ENCODE measurements at regions not wholly inside any gene's neighbourhood (a gene's known extent, or its start where the extent isn't known, plus 50 kb on each side); places are given as distances from the start of the nearest gene placed in this dataset.

DNA sequence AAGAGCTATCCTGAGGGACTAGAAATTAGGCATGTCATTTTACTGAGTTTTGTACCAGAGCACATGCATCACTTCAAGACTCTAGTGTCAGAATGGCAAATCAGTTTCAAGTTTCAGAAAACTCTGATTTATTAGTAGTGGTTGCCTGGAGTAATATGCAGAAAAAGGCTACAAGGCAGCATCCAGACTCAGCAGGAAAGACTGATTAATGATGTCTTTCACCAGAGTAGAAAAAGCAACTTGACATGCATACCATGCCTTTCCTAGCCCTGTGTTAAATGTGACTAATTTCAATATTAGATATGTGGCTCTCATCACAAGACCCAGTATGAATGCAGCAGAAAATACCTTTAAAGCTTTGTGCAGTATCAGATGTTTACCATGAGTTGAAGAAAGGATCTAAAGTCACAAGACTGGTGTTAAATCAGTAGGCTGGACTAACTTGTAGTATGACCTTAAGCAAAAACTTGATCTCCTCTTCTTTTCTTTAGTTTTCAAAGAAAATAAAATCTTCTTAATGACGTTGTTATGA is 1251.2 kb upstream of the C9orf72 start:
- TF ChIP-seq, protein P1, sequence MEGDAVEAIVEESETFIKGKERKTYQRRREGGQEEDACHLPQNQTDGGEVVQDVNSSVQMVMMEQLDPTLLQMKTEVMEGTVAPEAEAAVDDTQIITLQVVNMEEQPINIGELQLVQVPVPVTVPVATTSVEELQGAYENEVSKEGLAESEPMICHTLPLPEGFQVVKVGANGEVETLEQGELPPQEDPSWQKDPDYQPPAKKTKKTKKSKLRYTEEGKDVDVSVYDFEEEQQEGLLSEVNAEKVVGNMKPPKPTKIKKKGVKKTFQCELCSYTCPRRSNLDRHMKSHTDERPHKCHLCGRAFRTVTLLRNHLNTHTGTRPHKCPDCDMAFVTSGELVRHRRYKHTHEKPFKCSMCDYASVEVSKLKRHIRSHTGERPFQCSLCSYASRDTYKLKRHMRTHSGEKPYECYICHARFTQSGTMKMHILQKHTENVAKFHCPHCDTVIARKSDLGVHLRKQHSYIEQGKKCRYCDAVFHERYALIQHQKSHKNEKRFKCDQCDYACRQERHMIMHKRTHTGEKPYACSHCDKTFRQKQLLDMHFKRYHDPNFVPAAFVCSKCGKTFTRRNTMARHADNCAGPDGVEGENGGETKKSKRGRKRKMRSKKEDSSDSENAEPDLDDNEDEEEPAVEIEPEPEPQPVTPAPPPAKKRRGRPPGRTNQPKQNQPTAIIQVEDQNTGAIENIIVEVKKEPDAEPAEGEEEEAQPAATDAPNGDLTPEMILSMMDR (IDR thresholded peaks at IDR 0.05; ENCODE audit: borderline replicate concordance, insufficient read depth, low read depth, low read length): no peak

DNA sequence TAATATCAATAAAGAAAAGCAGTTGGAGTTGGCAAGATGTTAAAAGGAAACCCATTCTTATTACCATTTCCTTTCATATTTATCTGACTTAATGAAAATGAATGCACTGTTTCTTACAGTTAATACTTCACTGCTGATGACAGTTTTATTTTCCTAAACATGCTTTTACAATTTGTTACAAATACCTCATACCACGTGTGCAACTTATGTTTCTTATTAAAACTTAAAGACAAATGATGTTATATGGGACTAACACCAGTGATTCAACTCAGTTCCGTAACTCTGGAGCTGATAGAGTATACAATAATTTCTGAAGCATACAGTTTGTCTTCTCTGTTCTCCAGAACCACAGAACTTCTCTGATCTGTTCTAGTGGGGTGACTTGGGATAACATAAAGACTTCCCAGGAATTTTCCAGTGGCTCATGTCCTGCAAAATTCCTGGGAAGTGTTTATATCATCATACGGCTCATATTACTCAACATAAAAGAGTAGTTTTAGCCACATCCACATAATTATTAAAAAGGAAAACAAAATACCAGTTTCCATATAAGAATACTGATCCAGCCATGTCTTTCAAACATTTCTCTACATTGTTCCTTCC is 1259.0 kb upstream of the C9orf72 start:
- H3K4me3 ChIP-seq (ENCODE audit: low read depth, low read length): no peak overlapping the region
- TF ChIP-seq, protein P1 (IDR thresholded peaks at IDR 0.05; ENCODE audit: borderline replicate concordance, insufficient read depth, low read depth, low read length): no peak

More for the DNA sequence above, 1251.2 kb upstream of the C9orf72 start:
- no peak overlapping the region for H3K4me3 ChIP-seq (ENCODE audit: low read depth, low read length)

DNA sequence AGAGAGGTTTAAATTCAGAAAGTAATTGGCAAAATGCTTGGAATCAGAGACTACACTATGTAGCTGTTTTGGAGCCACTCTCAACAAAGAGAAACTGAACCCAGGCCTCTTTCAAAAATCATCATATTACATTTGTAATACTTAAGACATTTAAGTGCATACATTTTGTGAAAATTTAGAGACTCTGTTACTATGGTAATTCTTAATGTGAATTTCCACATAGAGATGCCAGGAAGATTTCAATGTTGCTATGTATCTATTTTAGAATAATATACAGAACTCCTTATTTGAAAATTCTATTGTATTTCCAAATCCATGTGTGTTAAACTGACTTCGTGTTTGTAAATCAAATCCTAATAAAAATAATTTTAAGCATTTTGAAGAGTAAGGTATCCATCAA is 1260.9 kb upstream of the C9orf72 start:
- TF ChIP-seq, protein P1 (IDR thresholded peaks at IDR 0.05; ENCODE audit: borderline replicate concordance, insufficient read depth, low read depth, low read length): no peak
- no peak overlapping the region for H3K4me3 ChIP-seq (ENCODE audit: low read depth, low read length)

DNA sequence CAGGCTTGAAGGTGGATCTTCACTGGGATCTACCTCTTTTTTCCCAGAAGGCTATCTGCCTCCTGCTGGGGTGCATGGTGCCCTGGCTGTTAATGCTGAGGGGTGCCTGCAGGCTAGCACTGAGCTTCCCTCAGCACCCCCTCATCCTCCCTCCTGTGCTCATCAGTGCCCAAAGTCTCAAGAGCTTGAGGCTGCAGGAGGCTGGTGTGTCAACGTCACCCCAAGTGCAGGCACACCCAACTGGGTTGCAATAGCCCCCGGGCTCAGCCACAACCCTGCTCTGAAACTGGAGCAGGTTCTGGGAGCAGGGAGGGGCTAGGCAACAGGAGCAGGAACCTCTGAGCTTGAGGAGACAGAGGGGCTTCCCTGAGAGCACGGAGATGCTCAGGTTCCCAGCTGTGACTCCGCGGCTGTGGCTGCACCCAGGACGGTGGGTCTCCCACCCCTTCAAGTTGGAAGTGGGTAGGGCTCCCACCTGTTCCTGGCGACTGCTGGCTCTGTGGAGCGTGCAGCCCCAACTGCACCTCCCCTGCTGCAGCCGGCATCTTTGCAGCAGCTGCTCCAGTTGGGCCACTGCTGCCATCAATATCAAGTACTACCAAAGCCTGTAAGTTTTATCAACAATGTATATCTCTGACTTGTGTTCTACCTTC is 1266.6 kb upstream of the C9orf72 start:
- no peak overlapping the region for H3K4me3 ChIP-seq (ENCODE audit: low read depth, low read length)
- TF ChIP-seq, protein P1 (IDR thresholded peaks at IDR 0.05; ENCODE audit: borderline replicate concordance, insufficient read depth, low read depth, low read length): no peak

DNA sequence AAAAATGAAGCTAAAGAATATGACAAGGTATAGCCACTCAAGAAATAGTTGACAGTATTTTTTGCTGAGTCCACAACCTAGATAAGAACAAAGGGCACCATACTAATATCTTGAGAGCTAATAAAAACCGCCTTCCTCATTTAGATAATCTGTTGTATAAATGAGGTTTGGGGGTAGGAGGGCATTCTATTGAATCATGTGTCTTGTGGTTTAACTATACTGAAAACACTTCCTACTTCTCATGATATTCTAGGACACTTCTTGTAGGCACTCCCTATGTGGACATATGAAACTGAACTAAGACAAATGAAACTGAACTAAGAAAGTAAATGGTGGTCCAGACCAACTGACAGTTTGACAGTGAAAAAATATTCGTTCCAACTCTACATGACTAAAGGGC is 1268.5 kb upstream of the C9orf72 start:
- TF ChIP-seq, protein P1 (IDR thresholded peaks at IDR 0.05; ENCODE audit: borderline replicate concordance, insufficient read depth, low read depth, low read length): no peak
- H3K4me3 ChIP-seq (ENCODE audit: low read depth, low read length): no peak overlapping the region

DNA sequence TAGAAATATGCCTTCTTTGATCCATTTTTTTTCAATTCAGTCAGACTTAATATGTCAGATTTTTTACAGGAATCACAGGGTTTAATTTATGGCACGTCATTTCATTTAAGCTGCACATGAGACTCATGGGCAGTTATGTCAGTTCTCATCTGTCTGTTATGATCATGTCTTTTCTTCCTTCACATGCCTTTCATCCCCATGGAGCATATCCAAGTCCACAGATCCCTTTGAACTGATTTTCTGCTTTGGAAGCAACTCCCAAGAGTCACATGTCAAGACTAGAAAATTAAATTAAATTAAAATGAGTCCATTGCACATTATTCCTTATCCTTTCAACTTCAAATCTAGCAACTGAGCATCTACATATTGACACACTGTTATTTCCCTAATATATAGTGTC is 1274.0 kb upstream of the C9orf72 start:
- TF ChIP-seq, protein P1 (IDR thresholded peaks at IDR 0.05; ENCODE audit: borderline replicate concordance, insufficient read depth, low read depth, low read length): no peak
- H3K4me3 ChIP-seq (ENCODE audit: low read depth, low read length): no peak overlapping the region

DNA sequence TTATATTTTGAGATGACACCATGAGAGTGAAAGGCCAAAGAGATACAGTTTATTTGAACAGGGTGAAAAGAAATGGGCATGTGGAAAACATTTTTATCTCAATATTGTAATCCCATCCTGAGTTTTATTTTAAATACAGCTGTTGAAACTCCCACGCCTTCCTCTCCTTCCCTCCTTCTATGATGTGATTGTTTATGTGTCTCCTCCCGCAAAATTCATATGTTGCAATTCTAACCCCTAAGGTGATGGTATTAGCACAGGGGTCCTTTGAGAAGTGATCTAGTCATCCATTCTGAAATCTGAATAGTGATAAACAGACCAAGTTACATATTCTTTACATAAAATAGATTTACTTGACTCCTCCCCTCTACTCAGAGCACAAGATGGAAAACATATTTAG is 1275.4 kb upstream of the C9orf72 start:
- no peak overlapping the region for H3K4me3 ChIP-seq (ENCODE audit: low read depth, low read length)
- TF ChIP-seq, protein P1 (IDR thresholded peaks at IDR 0.05; ENCODE audit: borderline replicate concordance, insufficient read depth, low read depth, low read length): no peak

Measured in GM12875 (cell line).